ENCODE measurements at regions not wholly inside any gene's neighbourhood (a gene's known extent, or its start where the extent isn't known, plus 50 kb on each side); places are given as distances from the start of the nearest gene placed in this dataset.

DNA sequence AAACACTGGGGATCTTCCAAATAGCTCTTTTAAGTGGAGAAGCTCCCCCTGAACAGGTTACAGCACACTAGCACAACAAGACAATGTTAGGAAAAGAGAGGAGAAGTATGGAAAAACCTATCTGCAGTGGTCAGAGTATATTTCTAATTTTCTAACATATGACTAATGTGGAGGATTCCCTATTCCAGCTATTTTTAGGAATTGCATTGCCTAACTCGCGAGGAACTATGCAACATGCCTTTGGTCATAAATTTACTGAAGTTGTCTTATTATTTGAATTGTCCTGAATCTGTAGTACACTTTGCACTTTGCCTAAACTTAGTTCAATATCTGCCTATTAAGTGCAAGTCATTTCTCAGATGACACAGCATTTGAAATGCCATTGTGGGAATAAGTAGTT lies 381.4 kb downstream of the CCDC85A start:
- POLR2A ChIA-PET (ENCODE audit: partially characterized antibody): no interaction called here

More for the DNA sequence above, 381.4 kb downstream of the CCDC85A start:
- Histone ChIP-seq H2AK5ac (ENCODE audit: low read depth, low read length) (no peak overlapping the region), H2AFZ (ENCODE audit: low read length) (no peak overlapping the region), H3K9me3 (ENCODE audit: insufficient read depth in 2 of 2, low read depth in 1 of 2, low read length in 1 of 2) (no peaks in the 10 kb centered on the region), H3K4ac (replicated peaks; ENCODE audit: insufficient read length, low read depth, low read length) (no peak overlapping the region), H3K4me2 (ENCODE audit: insufficient read depth in 1 of 2, low read depth in 2 of 2, low read length in 2 of 2) (no peak overlapping the region), H3K23me2 (ENCODE audit: low read depth, low read length) (no peaks in the 10 kb centered on the region), H3K56ac (replicated peaks; ENCODE audit: insufficient read length, low read depth, low read length) (no peak overlapping the region), H3K18ac (ENCODE audit: extremely low read depth, low read length) (no peak overlapping the region), H2BK5ac (ENCODE audit: low read depth, low read length) (no peak overlapping the region), H3K9ac (replicated peaks in 1 of 4; ENCODE audit: extremely low read depth in 1 of 4, low read depth in 3 of 4, low read length in 3 of 4) (no peak overlapping the region), H3K23ac (ENCODE audit: insufficient read length) (no peak overlapping the region), H3K79me2 (ENCODE audit: control insufficient read depth in 1 of 2, insufficient read depth in 2 of 2, low read length in 2 of 2) (no peaks in the 10 kb centered on the region), H2BK120ac (replicated peaks; ENCODE audit: low read depth, low read length) (no peak overlapping the region), H3K36me3 (ENCODE audit: control insufficient read depth in 2 of 4, insufficient read depth in 4 of 4, low read length in 3 of 4) (no peaks in the 10 kb centered on the region), H2BK20ac (ENCODE audit: low read length) (no peak overlapping the region), H3K14ac (ENCODE audit: insufficient read length) (no peak overlapping the region), H4K8ac (ENCODE audit: extremely low read depth, insufficient read depth, low read length) (no peak overlapping the region), H2BK12ac (ENCODE audit: low read depth, low read length) (no peak overlapping the region), H3K79me1 (ENCODE audit: low read depth, low read length) (no peaks in the 10 kb centered on the region), H4K91ac (replicated peaks; ENCODE audit: insufficient read length, low read length) (no peak overlapping the region), H3K27ac (ENCODE audit: low read depth, low read length) (no peak overlapping the region), H4K5ac (ENCODE audit: insufficient read length, low read depth, low read length) (no peak overlapping the region), H4K20me1 (replicated peaks in 1 of 2; ENCODE audit: control insufficient read depth in 1 of 2, insufficient read depth in 2 of 2, low read length in 2 of 2) (no peaks in the 10 kb centered on the region), H2BK15ac (ENCODE audit: low read length) (no peak overlapping the region), H3K4me1 (replicated peaks in 1 of 4; ENCODE audit: control insufficient read depth in 3 of 4, insufficient read depth in 4 of 4, low read length in 3 of 4) (no peaks in the 10 kb centered on the region), H3K4me3 (ENCODE audit: extremely low read depth in 1 of 4, insufficient read depth in 2 of 4, low read depth in 3 of 4, low read length in 4 of 4) (no peak overlapping the region), H3K27me3 (replicated peaks in 1 of 4; ENCODE audit: control insufficient read depth in 3 of 4, extremely low read depth in 1 of 4, insufficient read depth in 3 of 4, low read length in 3 of 4) (no peaks in the 10 kb centered on the region)
- FAIRE-seq (no peak), DNase-seq (ENCODE audit: low read depth in 1 of 2, low spot score in 2 of 2) (no peak)
- 88% methylated on average over 2 of the region's 2 CpGs; no CpG with 5 or more reads in 1 of the 2 experiments for WGBS, 2 experiments (ENCODE audit: extremely low coverage in 1 of 2, insufficient coverage in 1 of 2, insufficient read length in 1 of 2, insufficient replicate concordance in 2 of 2, low coverage in 1 of 2, low lambda C conversion rate in 2 of 2, missing lambda C conversion rate in 1 of 2)
- CTCF ChIA-PET (ENCODE audit: partially characterized antibody): no interaction called here
- TF ChIP-seq JUND (IDR thresholded peaks at IDR 0.05; ENCODE audit: low read length) (no peak), NRF1 (IDR thresholded peaks at IDR 0.05; ENCODE audit: low read depth, low read length) (no peak)

Measured in H1 (cell line).